ENCODE measurements at regions not wholly inside any gene's neighbourhood (a gene's known extent, or its start where the extent isn't known, plus 50 kb on each side); places are given as distances from the start of the nearest gene placed in this dataset.

DNA sequence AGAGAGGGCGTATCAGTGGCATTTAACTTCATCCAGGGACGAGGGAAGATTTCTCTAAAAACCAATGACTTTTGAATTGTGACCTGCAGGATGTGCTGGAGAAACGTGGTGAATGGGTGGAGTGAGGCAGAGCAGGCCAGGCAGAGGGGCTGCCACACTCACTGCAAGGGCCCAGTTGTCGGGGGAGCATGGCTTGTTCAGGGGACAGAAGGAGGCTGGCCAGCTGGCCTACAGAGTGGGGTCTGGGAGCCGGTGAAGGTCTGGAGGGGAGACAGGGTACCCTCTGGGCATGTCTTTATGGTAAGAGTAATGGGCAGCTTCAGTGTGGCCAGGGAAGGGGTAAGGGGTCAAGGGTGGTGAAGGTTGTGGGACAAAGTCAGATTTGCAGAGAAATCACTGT, 225.2 kb upstream of the RGMA start:
- TF ChIP-seq EZH2phosphoT487 (IDR thresholded peaks at IDR 0.05; ENCODE audit: insufficient read depth, low read depth) (no peak), EZH2 (IDR thresholded peaks at IDR 0.05; ENCODE audit: insufficient read depth, poor library complexity, severe bottlenecking) (no peak)
